ENCODE measurements at regions not wholly inside any gene's neighbourhood (a gene's known extent, or its start where the extent isn't known, plus 50 kb on each side); places are given as distances from the start of the nearest gene placed in this dataset.

DNA sequence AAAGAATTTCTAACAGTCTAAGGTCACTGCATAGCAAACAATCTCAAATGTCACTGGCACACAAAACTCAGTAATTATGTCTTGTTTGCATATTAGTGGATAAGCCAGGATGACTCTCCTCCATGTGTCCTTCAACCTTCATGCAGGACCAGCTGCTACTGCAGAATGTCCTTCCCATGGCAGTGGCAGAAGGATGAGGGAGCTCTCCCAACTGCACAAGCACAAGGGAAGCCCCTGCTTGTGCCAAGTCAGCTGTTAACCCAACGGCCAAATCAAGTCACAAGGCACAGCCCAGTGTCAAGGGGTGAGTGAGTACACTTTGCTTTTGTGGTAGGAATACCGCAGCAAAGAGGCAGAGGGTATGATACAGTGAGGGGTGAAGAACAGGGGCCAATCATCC, 59.3 kb upstream of the VWC2 start:
- DNase-seq (ENCODE audit: low spot score) = no peak
- H3K9me3 ChIP-seq (ENCODE audit: control insufficient read depth in 4 of 4, low read length in 3 of 4) = peaks cover 0 to 1% (median 0%) of the 10 kb centered on the region in 4 donors
- no peak overlapping the region for H3K9ac ChIP-seq (ENCODE audit: low read depth in 1 of 2, low read length in 2 of 2)
- no peak overlapping the region for H3K4me3 ChIP-seq (ENCODE audit: low read depth in 1 of 3, low read length in 3 of 3)
- 56% methylated on average over 2 of the region's 2 CpGs for WGBS
- H3K36me3 ChIP-seq (ENCODE audit: control insufficient read depth in 4 of 4, insufficient read depth in 3 of 4, low read depth in 1 of 4, low read length in 3 of 4) = no peaks in the 10 kb centered on the region
- TF ChIP-seq HNF4G (IDR thresholded peaks at IDR 0.05) = no peak
- no peak for TF ChIP-seq SP1 (IDR thresholded peaks at IDR 0.05)
- TF ChIP-seq TAF1 (conservative IDR thresholded peaks at IDR 0.05) = no peak
- TF ChIP-seq, protein P1, sequence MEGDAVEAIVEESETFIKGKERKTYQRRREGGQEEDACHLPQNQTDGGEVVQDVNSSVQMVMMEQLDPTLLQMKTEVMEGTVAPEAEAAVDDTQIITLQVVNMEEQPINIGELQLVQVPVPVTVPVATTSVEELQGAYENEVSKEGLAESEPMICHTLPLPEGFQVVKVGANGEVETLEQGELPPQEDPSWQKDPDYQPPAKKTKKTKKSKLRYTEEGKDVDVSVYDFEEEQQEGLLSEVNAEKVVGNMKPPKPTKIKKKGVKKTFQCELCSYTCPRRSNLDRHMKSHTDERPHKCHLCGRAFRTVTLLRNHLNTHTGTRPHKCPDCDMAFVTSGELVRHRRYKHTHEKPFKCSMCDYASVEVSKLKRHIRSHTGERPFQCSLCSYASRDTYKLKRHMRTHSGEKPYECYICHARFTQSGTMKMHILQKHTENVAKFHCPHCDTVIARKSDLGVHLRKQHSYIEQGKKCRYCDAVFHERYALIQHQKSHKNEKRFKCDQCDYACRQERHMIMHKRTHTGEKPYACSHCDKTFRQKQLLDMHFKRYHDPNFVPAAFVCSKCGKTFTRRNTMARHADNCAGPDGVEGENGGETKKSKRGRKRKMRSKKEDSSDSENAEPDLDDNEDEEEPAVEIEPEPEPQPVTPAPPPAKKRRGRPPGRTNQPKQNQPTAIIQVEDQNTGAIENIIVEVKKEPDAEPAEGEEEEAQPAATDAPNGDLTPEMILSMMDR (IDR thresholded peaks at IDR 0.05; ENCODE audit: low read depth, low read length, missing input control) = no peak
- TF ChIP-seq GABPA (IDR thresholded peaks at IDR 0.05 in 1 of 2, conservative IDR thresholded peaks at IDR 0.05 in 1 of 2) = no peak
- TF ChIP-seq, protein P2, sequence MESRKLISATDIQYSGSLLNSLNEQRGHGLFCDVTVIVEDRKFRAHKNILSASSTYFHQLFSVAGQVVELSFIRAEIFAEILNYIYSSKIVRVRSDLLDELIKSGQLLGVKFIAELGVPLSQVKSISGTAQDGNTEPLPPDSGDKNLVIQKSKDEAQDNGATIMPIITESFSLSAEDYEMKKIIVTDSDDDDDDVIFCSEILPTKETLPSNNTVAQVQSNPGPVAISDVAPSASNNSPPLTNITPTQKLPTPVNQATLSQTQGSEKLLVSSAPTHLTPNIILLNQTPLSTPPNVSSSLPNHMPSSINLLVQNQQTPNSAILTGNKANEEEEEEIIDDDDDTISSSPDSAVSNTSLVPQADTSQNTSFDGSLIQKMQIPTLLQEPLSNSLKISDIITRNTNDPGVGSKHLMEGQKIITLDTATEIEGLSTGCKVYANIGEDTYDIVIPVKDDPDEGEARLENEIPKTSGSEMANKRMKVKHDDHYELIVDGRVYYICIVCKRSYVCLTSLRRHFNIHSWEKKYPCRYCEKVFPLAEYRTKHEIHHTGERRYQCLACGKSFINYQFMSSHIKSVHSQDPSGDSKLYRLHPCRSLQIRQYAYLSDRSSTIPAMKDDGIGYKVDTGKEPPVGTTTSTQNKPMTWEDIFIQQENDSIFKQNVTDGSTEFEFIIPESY (IDR thresholded peaks at IDR 0.05) = no peak
- no peak for TF ChIP-seq JUND (IDR thresholded peaks at IDR 0.05)
- TF ChIP-seq RAD21 (IDR thresholded peaks at IDR 0.05) = no peak
- TF ChIP-seq FOXA1 (IDR thresholded peaks at IDR 0.05) = no peak
- no peak for TF ChIP-seq HNF4A (conservative IDR thresholded peaks at IDR 0.05)
- TF ChIP-seq, protein P3, sequence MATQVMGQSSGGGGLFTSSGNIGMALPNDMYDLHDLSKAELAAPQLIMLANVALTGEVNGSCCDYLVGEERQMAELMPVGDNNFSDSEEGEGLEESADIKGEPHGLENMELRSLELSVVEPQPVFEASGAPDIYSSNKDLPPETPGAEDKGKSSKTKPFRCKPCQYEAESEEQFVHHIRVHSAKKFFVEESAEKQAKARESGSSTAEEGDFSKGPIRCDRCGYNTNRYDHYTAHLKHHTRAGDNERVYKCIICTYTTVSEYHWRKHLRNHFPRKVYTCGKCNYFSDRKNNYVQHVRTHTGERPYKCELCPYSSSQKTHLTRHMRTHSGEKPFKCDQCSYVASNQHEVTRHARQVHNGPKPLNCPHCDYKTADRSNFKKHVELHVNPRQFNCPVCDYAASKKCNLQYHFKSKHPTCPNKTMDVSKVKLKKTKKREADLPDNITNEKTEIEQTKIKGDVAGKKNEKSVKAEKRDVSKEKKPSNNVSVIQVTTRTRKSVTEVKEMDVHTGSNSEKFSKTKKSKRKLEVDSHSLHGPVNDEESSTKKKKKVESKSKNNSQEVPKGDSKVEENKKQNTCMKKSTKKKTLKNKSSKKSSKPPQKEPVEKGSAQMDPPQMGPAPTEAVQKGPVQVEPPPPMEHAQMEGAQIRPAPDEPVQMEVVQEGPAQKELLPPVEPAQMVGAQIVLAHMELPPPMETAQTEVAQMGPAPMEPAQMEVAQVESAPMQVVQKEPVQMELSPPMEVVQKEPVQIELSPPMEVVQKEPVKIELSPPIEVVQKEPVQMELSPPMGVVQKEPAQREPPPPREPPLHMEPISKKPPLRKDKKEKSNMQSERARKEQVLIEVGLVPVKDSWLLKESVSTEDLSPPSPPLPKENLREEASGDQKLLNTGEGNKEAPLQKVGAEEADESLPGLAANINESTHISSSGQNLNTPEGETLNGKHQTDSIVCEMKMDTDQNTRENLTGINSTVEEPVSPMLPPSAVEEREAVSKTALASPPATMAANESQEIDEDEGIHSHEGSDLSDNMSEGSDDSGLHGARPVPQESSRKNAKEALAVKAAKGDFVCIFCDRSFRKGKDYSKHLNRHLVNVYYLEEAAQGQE (IDR thresholded peaks at IDR 0.05) = no peak
- TF ChIP-seq NR2F2 (IDR thresholded peaks at IDR 0.05) = no peak
- TF ChIP-seq, protein P4, sequence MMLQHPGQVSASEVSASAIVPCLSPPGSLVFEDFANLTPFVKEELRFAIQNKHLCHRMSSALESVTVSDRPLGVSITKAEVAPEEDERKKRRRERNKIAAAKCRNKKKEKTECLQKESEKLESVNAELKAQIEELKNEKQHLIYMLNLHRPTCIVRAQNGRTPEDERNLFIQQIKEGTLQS (IDR thresholded peaks at IDR 0.05) = no peak
- TF ChIP-seq RXRA (IDR thresholded peaks at IDR 0.05) = no peak
- TF ChIP-seq FOXA2 (IDR thresholded peaks at IDR 0.05) = no peak
- TF ChIP-seq EGR1 (IDR thresholded peaks at IDR 0.05; ENCODE audit: low read depth in 2 of 2) = no peak
- no peak for TF ChIP-seq YY1 (IDR thresholded peaks at IDR 0.05)
- TF ChIP-seq, protein P5, sequence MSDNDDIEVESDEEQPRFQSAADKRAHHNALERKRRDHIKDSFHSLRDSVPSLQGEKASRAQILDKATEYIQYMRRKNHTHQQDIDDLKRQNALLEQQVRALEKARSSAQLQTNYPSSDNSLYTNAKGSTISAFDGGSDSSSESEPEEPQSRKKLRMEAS (IDR thresholded peaks at IDR 0.05) = no peak
- H3K27ac ChIP-seq (ENCODE audit: low read depth in 1 of 2, low read length in 2 of 2) = no peak overlapping the region
- H3K27me3 ChIP-seq (ENCODE audit: control insufficient read depth in 4 of 4, insufficient read depth in 4 of 4, low read length in 3 of 4) = no peaks in the 10 kb centered on the region
- no peaks in the 10 kb centered on the region for H3K4me1 ChIP-seq (ENCODE audit: control insufficient read depth in 4 of 4, insufficient read depth in 4 of 4, low read length in 3 of 4)

All from liver (tissue), 8 donors.